ENCODE measurements at regions not wholly inside any gene's neighbourhood (a gene's known extent, or its start where the extent isn't known, plus 50 kb on each side); places are given as distances from the start of the nearest gene placed in this dataset.

GRCh38 chr4:138577145-138577544, 335.0 kb upstream of the SLC7A11 start:
- Histone ChIP-seq H3K4me3 (ENCODE audit: low read length) (no peak overlapping the region), H3K36me3 (ENCODE audit: insufficient read depth, low read length) (no peaks in the 10 kb centered on the region), H3K4me2 (ENCODE audit: low read length) (no peak overlapping the region), H3K9ac (ENCODE audit: low read depth, low read length) (no peak overlapping the region), H3K4me1 (ENCODE audit: control insufficient read depth, insufficient read depth, low read length) (no peaks in the 10 kb centered on the region), H3K9me3 (replicated peaks; ENCODE audit: low read length) (no peaks in the 10 kb centered on the region), H3K27me3 (ENCODE audit: control insufficient read depth, insufficient read depth, low read length) (no peaks in the 10 kb centered on the region)

GRCh38 chr4:138576684-138577083, 334.5 kb upstream of the SLC7A11 start:
- H3K9me3 ChIP-seq (replicated peaks; ENCODE audit: low read length) = no peaks in the 10 kb centered on the region
- no peaks in the 10 kb centered on the region for H3K27me3 ChIP-seq (ENCODE audit: control insufficient read depth, insufficient read depth, low read length)
- H3K4me1 ChIP-seq (ENCODE audit: control insufficient read depth, insufficient read depth, low read length) = no peaks in the 10 kb centered on the region
- H3K9ac ChIP-seq (ENCODE audit: low read depth, low read length) = no peak overlapping the region
- H3K36me3 ChIP-seq (ENCODE audit: insufficient read depth, low read length) = no peaks in the 10 kb centered on the region
- no peak overlapping the region for H3K4me3 ChIP-seq (ENCODE audit: low read length)
- no peak overlapping the region for H3K4me2 ChIP-seq (ENCODE audit: low read length)

- Histone ChIP-seq H3K4me1 (ENCODE audit: control insufficient read depth, insufficient read depth, low read length) (no peaks in the 10 kb centered on the region), H3K4me2 (ENCODE audit: low read length) (no peak overlapping the region), H3K4me3 (ENCODE audit: low read length) (no peak overlapping the region), H3K27me3 (ENCODE audit: control insufficient read depth, insufficient read depth, low read length) (no peaks in the 10 kb centered on the region), H3K9ac (ENCODE audit: low read depth, low read length) (no peak overlapping the region), H3K36me3 (ENCODE audit: insufficient read depth, low read length) (no peaks in the 10 kb centered on the region), H3K9me3 (replicated peaks; ENCODE audit: low read length) (no peaks in the 10 kb centered on the region)
Measured at GRCh38 chr4:138573246-138573645, 331.1 kb upstream of the SLC7A11 start.

GRCh38 chr4:138572007-138572406, 329.9 kb upstream of the SLC7A11 start:
- no peaks in the 10 kb centered on the region for H3K9me3 ChIP-seq (replicated peaks; ENCODE audit: low read length)
- no peak overlapping the region for H3K4me2 ChIP-seq (ENCODE audit: low read length)
- no peaks in the 10 kb centered on the region for H3K27me3 ChIP-seq (ENCODE audit: control insufficient read depth, insufficient read depth, low read length)
- H3K4me3 ChIP-seq (ENCODE audit: low read length) = no peak overlapping the region
- H3K9ac ChIP-seq (ENCODE audit: low read depth, low read length) = no peak overlapping the region
- H3K4me1 ChIP-seq (ENCODE audit: control insufficient read depth, insufficient read depth, low read length) = no peaks in the 10 kb centered on the region
- H3K36me3 ChIP-seq (ENCODE audit: insufficient read depth, low read length) = no peaks in the 10 kb centered on the region

GRCh38 chr4:138567696-138568095, 325.5 kb upstream of the SLC7A11 start:
- no peak overlapping the region for H3K4me3 ChIP-seq (ENCODE audit: low read length)
- H3K9ac ChIP-seq (ENCODE audit: low read depth, low read length) = no peak overlapping the region
- H3K4me2 ChIP-seq (ENCODE audit: low read length) = no peak overlapping the region
- H3K4me1 ChIP-seq (ENCODE audit: control insufficient read depth, insufficient read depth, low read length) = no peaks in the 10 kb centered on the region
- no peaks in the 10 kb centered on the region for H3K9me3 ChIP-seq (replicated peaks; ENCODE audit: low read length)
- no peaks in the 10 kb centered on the region for H3K27me3 ChIP-seq (ENCODE audit: control insufficient read depth, insufficient read depth, low read length)
- no peaks in the 10 kb centered on the region for H3K36me3 ChIP-seq (ENCODE audit: insufficient read depth, low read length)

DNA sequence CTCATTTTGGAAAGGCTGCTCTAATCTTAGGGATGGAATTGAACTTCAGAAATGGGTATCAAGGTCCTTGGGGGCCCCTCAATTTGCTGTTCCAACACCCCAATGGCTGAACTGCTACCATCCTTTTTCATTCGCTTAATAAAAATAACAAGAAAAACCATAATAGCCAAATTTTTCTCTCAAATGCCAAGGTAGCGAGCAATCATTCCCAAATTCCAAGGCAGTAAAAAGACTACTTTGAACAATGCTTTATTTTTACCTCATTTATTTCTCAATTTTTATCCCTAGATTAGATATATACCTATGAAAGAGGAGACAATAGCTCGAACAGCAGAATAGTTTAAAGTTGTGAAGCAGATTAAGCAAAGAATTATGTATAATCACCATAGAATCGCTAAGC, 323.4 kb upstream of the SLC7A11 start:
- H3K9ac ChIP-seq (ENCODE audit: low read depth, low read length) = no peak overlapping the region
- H3K9me3 ChIP-seq (replicated peaks; ENCODE audit: low read length) = no peaks in the 10 kb centered on the region
- no peak overlapping the region for H3K4me3 ChIP-seq (ENCODE audit: low read length)
- no peak overlapping the region for H3K4me2 ChIP-seq (ENCODE audit: low read length)
- no peaks in the 10 kb centered on the region for H3K36me3 ChIP-seq (ENCODE audit: insufficient read depth, low read length)
- H3K27me3 ChIP-seq (ENCODE audit: control insufficient read depth, insufficient read depth, low read length) = no peaks in the 10 kb centered on the region
- H3K4me1 ChIP-seq (ENCODE audit: control insufficient read depth, insufficient read depth, low read length) = no peaks in the 10 kb centered on the region

- no peaks in the 10 kb centered on the region for H3K4me1 ChIP-seq (ENCODE audit: control insufficient read depth, insufficient read depth, low read length)
- H3K9me3 ChIP-seq (replicated peaks; ENCODE audit: low read length) = no peaks in the 10 kb centered on the region
- no peak overlapping the region for H3K9ac ChIP-seq (ENCODE audit: low read depth, low read length)
- no peaks in the 10 kb centered on the region for H3K36me3 ChIP-seq (ENCODE audit: insufficient read depth, low read length)
- no peak overlapping the region for H3K4me2 ChIP-seq (ENCODE audit: low read length)
- H3K27me3 ChIP-seq (ENCODE audit: control insufficient read depth, insufficient read depth, low read length) = no peaks in the 10 kb centered on the region
- no peak overlapping the region for H3K4me3 ChIP-seq (ENCODE audit: low read length)
Measured at GRCh38 chr4:138562544-138562991, 320.4 kb upstream of the SLC7A11 start.

- Histone ChIP-seq H3K27me3 (ENCODE audit: control insufficient read depth, insufficient read depth, low read length) (no peaks in the 10 kb centered on the region), H3K4me2 (ENCODE audit: low read length) (no peak overlapping the region), H3K4me1 (ENCODE audit: control insufficient read depth, insufficient read depth, low read length) (no peaks in the 10 kb centered on the region), H3K9ac (ENCODE audit: low read depth, low read length) (no peak overlapping the region), H3K4me3 (ENCODE audit: low read length) (no peak overlapping the region), H3K9me3 (replicated peaks; ENCODE audit: low read length) (no peaks in the 10 kb centered on the region), H3K36me3 (ENCODE audit: insufficient read depth, low read length) (no peaks in the 10 kb centered on the region)
Measured at GRCh38 chr4:138561906-138562305, 319.8 kb upstream of the SLC7A11 start.

- Histone ChIP-seq H3K4me3 (ENCODE audit: low read length) (no peak overlapping the region), H3K36me3 (ENCODE audit: insufficient read depth, low read length) (no peaks in the 10 kb centered on the region), H3K27me3 (ENCODE audit: control insufficient read depth, insufficient read depth, low read length) (no peaks in the 10 kb centered on the region), H3K9me3 (replicated peaks; ENCODE audit: low read length) (no peaks in the 10 kb centered on the region), H3K4me1 (ENCODE audit: control insufficient read depth, insufficient read depth, low read length) (no peaks in the 10 kb centered on the region), H3K9ac (ENCODE audit: low read depth, low read length) (no peak overlapping the region), H3K4me2 (ENCODE audit: low read length) (no peak overlapping the region)
Measured at GRCh38 chr4:138561276-138561880, 319.2 kb upstream of the SLC7A11 start.

- Histone ChIP-seq H3K27me3 (ENCODE audit: control insufficient read depth, insufficient read depth, low read length) (no peaks in the 10 kb centered on the region), H3K36me3 (ENCODE audit: insufficient read depth, low read length) (no peaks in the 10 kb centered on the region), H3K4me2 (ENCODE audit: low read length) (no peak overlapping the region), H3K9me3 (replicated peaks; ENCODE audit: low read length) (no peaks in the 10 kb centered on the region), H3K9ac (ENCODE audit: low read depth, low read length) (no peak overlapping the region), H3K4me1 (ENCODE audit: control insufficient read depth, insufficient read depth, low read length) (no peaks in the 10 kb centered on the region), H3K4me3 (ENCODE audit: low read length) (no peak overlapping the region)
Measured at GRCh38 chr4:138560448-138560847, 318.3 kb upstream of the SLC7A11 start.

- no peaks in the 10 kb centered on the region for H3K4me1 ChIP-seq (ENCODE audit: control insufficient read depth, insufficient read depth, low read length)
- H3K27me3 ChIP-seq (ENCODE audit: control insufficient read depth, insufficient read depth, low read length) = no peaks in the 10 kb centered on the region
- no peaks in the 10 kb centered on the region for H3K36me3 ChIP-seq (ENCODE audit: insufficient read depth, low read length)
- no peaks in the 10 kb centered on the region for H3K9me3 ChIP-seq (replicated peaks; ENCODE audit: low read length)
- H3K9ac ChIP-seq (ENCODE audit: low read depth, low read length) = no peak overlapping the region
- H3K4me2 ChIP-seq (ENCODE audit: low read length) = no peak overlapping the region
- no peak overlapping the region for H3K4me3 ChIP-seq (ENCODE audit: low read length)
Measured at GRCh38 chr4:138558886-138559285, 316.7 kb upstream of the SLC7A11 start.

GRCh38 chr4:138555584-138555983, 313.4 kb upstream of the SLC7A11 start:
- Histone ChIP-seq H3K9me3 (replicated peaks; ENCODE audit: low read length) (no peaks in the 10 kb centered on the region), H3K4me1 (ENCODE audit: control insufficient read depth, insufficient read depth, low read length) (no peaks in the 10 kb centered on the region), H3K9ac (ENCODE audit: low read depth, low read length) (no peak overlapping the region), H3K4me2 (ENCODE audit: low read length) (no peak overlapping the region), H3K4me3 (ENCODE audit: low read length) (no peak overlapping the region), H3K36me3 (ENCODE audit: insufficient read depth, low read length) (no peaks in the 10 kb centered on the region), H3K27me3 (ENCODE audit: control insufficient read depth, insufficient read depth, low read length) (no peaks in the 10 kb centered on the region)
